ENCODE measurements at regions not wholly inside any gene's neighbourhood (a gene's known extent, or its start where the extent isn't known, plus 50 kb on each side); places are given as distances from the start of the nearest gene placed in this dataset.

- CTCF ChIA-PET = no interaction called here
- no peaks in the 10 kb centered on the region for H3K27me3 Mint-ChIP-seq (ENCODE audit: low read depth)
- intact Hi-C loops (cut with micrococcal nuclease) = no loop called here
- no peak for DNase-seq
- no peaks in the 10 kb centered on the region for H3K36me3 Mint-ChIP-seq (ENCODE audit: low read depth)
- H3K4me3 Mint-ChIP-seq = no peak overlapping the region
- H3K9me3 Mint-ChIP-seq = no peaks in the 10 kb centered on the region
- H3K27ac Mint-ChIP-seq = no peak overlapping the region
- H3K4me1 Mint-ChIP-seq (ENCODE audit: low read depth) = peaks cover 5% of the 10 kb centered on the region
Measured at GRCh38 chr6:104639668-104640067, 220.1 kb downstream of the HACE1 start.

- Mint-ChIP-seq H3K27ac (no peak overlapping the region), H3K4me1 (ENCODE audit: low read depth) (peaks cover 5% of the 10 kb centered on the region), H3K27me3 (ENCODE audit: low read depth) (no peaks in the 10 kb centered on the region), H3K36me3 (ENCODE audit: low read depth) (no peaks in the 10 kb centered on the region), H3K4me3 (no peak overlapping the region), H3K9me3 (no peaks in the 10 kb centered on the region)
- CTCF ChIA-PET = no interaction called here
- no peak for DNase-seq
- intact Hi-C loops (cut with micrococcal nuclease) = no loop called here
Measured at GRCh38 chr6:104638841-104639290, 220.9 kb downstream of the HACE1 start.

- no peak for DNase-seq
- no peak overlapping the region for H3K27ac Mint-ChIP-seq
- no peaks in the 10 kb centered on the region for H3K36me3 Mint-ChIP-seq (ENCODE audit: low read depth)
- H3K4me3 Mint-ChIP-seq = no peak overlapping the region
- H3K9me3 Mint-ChIP-seq = no peaks in the 10 kb centered on the region
- H3K27me3 Mint-ChIP-seq (ENCODE audit: low read depth) = peaks cover 9% of the 10 kb centered on the region
- CTCF ChIA-PET = no interaction called here
- intact Hi-C loops (cut with micrococcal nuclease) = no loop called here
- no peaks in the 10 kb centered on the region for H3K4me1 Mint-ChIP-seq (ENCODE audit: low read depth)
Measured at GRCh38 chr6:104633125-104633524, 226.6 kb downstream of the HACE1 start.

GRCh38 chr6:104632588-104632987, 227.1 kb downstream of the HACE1 start:
- DNase-seq = no peak
- Mint-ChIP-seq H3K4me1 (ENCODE audit: low read depth) (no peaks in the 10 kb centered on the region), H3K36me3 (ENCODE audit: low read depth) (no peaks in the 10 kb centered on the region), H3K27ac (no peak overlapping the region), H3K9me3 (no peaks in the 10 kb centered on the region), H3K27me3 (ENCODE audit: low read depth) (peaks cover 9% of the 10 kb centered on the region), H3K4me3 (no peak overlapping the region)
- intact Hi-C loops (cut with micrococcal nuclease) = no loop called here
- CTCF ChIA-PET = no interaction called here

GRCh38 chr6:104630955-104631354, 228.8 kb downstream of the HACE1 start:
- Mint-ChIP-seq H3K4me1 (ENCODE audit: low read depth) (no peaks in the 10 kb centered on the region), H3K27ac (no peak overlapping the region), H3K36me3 (ENCODE audit: low read depth) (no peaks in the 10 kb centered on the region), H3K27me3 (ENCODE audit: low read depth) (peaks cover 13% of the 10 kb centered on the region), H3K4me3 (no peak overlapping the region), H3K9me3 (no peaks in the 10 kb centered on the region)
- intact Hi-C loops (cut with micrococcal nuclease) = no loop called here
- CTCF ChIA-PET = interaction anchor here (0.6 kb wide), 2 partner anchors 10 to 157 kb away, joined by 3 to 4 read pairs; no protein-coding TSS in a partner anchor
- no peak for DNase-seq

GRCh38 chr6:104630522-104630921, 229.2 kb downstream of the HACE1 start:
- H3K36me3 Mint-ChIP-seq (ENCODE audit: low read depth) = no peaks in the 10 kb centered on the region
- H3K27me3 Mint-ChIP-seq (ENCODE audit: low read depth) = peaks cover 14% of the 10 kb centered on the region
- no peak overlapping the region for H3K27ac Mint-ChIP-seq
- no peaks in the 10 kb centered on the region for H3K4me1 Mint-ChIP-seq (ENCODE audit: low read depth)
- intact Hi-C loops (cut with micrococcal nuclease) = no loop called here
- no peak for DNase-seq
- H3K4me3 Mint-ChIP-seq = no peak overlapping the region
- H3K9me3 Mint-ChIP-seq = no peaks in the 10 kb centered on the region
- CTCF ChIA-PET = no interaction called here

GRCh38 chr6:104629826-104630225, 229.9 kb downstream of the HACE1 start:
- H3K27me3 Mint-ChIP-seq (ENCODE audit: low read depth) = peaks cover 18% of the 10 kb centered on the region
- CTCF ChIA-PET = no interaction called here
- H3K36me3 Mint-ChIP-seq (ENCODE audit: low read depth) = no peaks in the 10 kb centered on the region
- H3K9me3 Mint-ChIP-seq = no peaks in the 10 kb centered on the region
- H3K4me1 Mint-ChIP-seq (ENCODE audit: low read depth) = no peaks in the 10 kb centered on the region
- no peak for DNase-seq
- intact Hi-C loops (cut with micrococcal nuclease) = no loop called here
- no peak overlapping the region for H3K4me3 Mint-ChIP-seq
- H3K27ac Mint-ChIP-seq = no peak overlapping the region

GRCh38 chr6:104625536-104625935, 234.2 kb downstream of the HACE1 start:
- CTCF ChIA-PET = no interaction called here
- DNase-seq = no peak
- no peak overlapping the region for H3K27ac Mint-ChIP-seq
- intact Hi-C loops (cut with micrococcal nuclease) = no loop called here
- H3K4me3 Mint-ChIP-seq = no peak overlapping the region
- peaks cover 6% of the 10 kb centered on the region for H3K4me1 Mint-ChIP-seq (ENCODE audit: low read depth)
- no peaks in the 10 kb centered on the region for H3K36me3 Mint-ChIP-seq (ENCODE audit: low read depth)
- H3K27me3 Mint-ChIP-seq (ENCODE audit: low read depth) = peaks cover 17% of the 10 kb centered on the region
- no peaks in the 10 kb centered on the region for H3K9me3 Mint-ChIP-seq

GRCh38 chr6:104623052-104623690, 236.5 kb downstream of the HACE1 start:
- Mint-ChIP-seq H3K9me3 (no peaks in the 10 kb centered on the region), H3K27ac (no peak overlapping the region), H3K27me3 (ENCODE audit: low read depth) (peaks cover 11% of the 10 kb centered on the region), H3K36me3 (ENCODE audit: low read depth) (no peaks in the 10 kb centered on the region), H3K4me1 (ENCODE audit: low read depth) (peaks cover 6% of the 10 kb centered on the region), H3K4me3 (no peak overlapping the region)
- peak; percentile 7 for DNase-seq
- CTCF ChIA-PET = interaction anchor here (0.6 kb wide), 1 partner anchor 1546 kb away, joined by 3 read pairs; no protein-coding TSS in a partner anchor
- intact Hi-C loops (cut with micrococcal nuclease) = no loop called here

- Mint-ChIP-seq H3K4me1 (ENCODE audit: low read depth) (peaks cover 6% of the 10 kb centered on the region), H3K27ac (no peak overlapping the region), H3K9me3 (no peaks in the 10 kb centered on the region), H3K27me3 (ENCODE audit: low read depth) (peaks cover 7% of the 10 kb centered on the region), H3K36me3 (ENCODE audit: low read depth) (no peaks in the 10 kb centered on the region), H3K4me3 (no peak overlapping the region)
- CTCF ChIA-PET = interaction anchor here (0.5 kb wide), 1 partner anchor 228 kb away, joined by 3 read pairs; no protein-coding TSS in a partner anchor
- no peak for DNase-seq
- intact Hi-C loops (cut with micrococcal nuclease) = no loop called here
Measured at GRCh38 chr6:104621396-104621795, 238.3 kb downstream of the HACE1 start.

- intact Hi-C loops (cut with micrococcal nuclease) = no loop called here
- Mint-ChIP-seq H3K4me3 (no peak overlapping the region), H3K27me3 (ENCODE audit: low read depth) (peaks cover 2% of the 10 kb centered on the region), H3K36me3 (ENCODE audit: low read depth) (no peaks in the 10 kb centered on the region), H3K27ac (no peak overlapping the region), H3K4me1 (ENCODE audit: low read depth) (peaks cover 4% of the 10 kb centered on the region), H3K9me3 (no peaks in the 10 kb centered on the region)
- no peak for DNase-seq
- CTCF ChIA-PET = interaction anchor here (1.5 kb wide), 1 partner anchor 12 kb away, joined by 4 read pairs; no protein-coding TSS in a partner anchor
Measured at GRCh38 chr6:104617591-104617990, 242.1 kb downstream of the HACE1 start.

- Mint-ChIP-seq H3K9me3 (no peaks in the 10 kb centered on the region), H3K27ac (no peak overlapping the region), H3K4me1 (ENCODE audit: low read depth) (peaks cover 4% of the 10 kb centered on the region), H3K27me3 (ENCODE audit: low read depth) (peaks cover 4% of the 10 kb centered on the region), H3K4me3 (no peak overlapping the region), H3K36me3 (ENCODE audit: low read depth) (no peaks in the 10 kb centered on the region)
- intact Hi-C loops (cut with micrococcal nuclease) = no loop called here
- DNase-seq = no peak
- CTCF ChIA-PET = interaction anchor here (0.5 to 0.6 kb wide), 2 partner anchors 10 to 1112 kb away, joined by 3 to 4 read pairs; no protein-coding TSS in a partner anchor
Measured at GRCh38 chr6:104614394-104614793, 245.3 kb downstream of the HACE1 start.

GRCh38 chr6:104613416-104614001, 246.2 kb downstream of the HACE1 start:
- intact Hi-C loops (cut with micrococcal nuclease) = no loop called here
- Mint-ChIP-seq H3K27ac (no peak overlapping the region), H3K4me1 (ENCODE audit: low read depth) (peaks cover 4% of the 10 kb centered on the region), H3K27me3 (ENCODE audit: low read depth) (peaks cover 4% of the 10 kb centered on the region), H3K36me3 (ENCODE audit: low read depth) (no peaks in the 10 kb centered on the region), H3K4me3 (no peak overlapping the region), H3K9me3 (no peaks in the 10 kb centered on the region)
- CTCF ChIA-PET = interaction anchor here (1.1 kb wide), 1 partner anchor 70 kb away, joined by 3 read pairs; no protein-coding TSS in a partner anchor
- no peak for DNase-seq
